ENCODE measurements at regions not wholly inside any gene's neighbourhood (a gene's known extent, or its start where the extent isn't known, plus 50 kb on each side); places are given as distances from the start of the nearest gene placed in this dataset.

DNA sequence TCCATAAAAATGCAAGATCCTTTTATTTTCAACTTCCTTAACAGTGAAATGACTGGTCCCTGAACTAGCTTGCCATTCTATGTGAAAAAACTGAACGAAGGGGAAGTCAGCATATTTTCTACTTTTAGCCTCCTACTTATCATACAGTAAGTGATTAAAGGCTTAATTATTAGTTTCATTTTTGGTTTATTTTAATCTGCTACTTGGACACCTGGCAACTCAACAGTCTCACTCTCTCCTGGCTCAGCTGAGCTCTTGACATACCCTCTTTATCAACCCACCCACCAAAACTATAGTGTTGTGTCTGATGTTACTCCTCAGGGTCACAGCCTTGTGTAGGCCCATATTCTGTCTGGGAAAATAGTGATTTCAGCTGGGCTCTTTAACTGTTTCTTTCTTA, 86.2 kb upstream of the CPXCR1 start:
- no peak for DNase-seq (ENCODE audit: unreplicated experiment)
- ChIA-PET CTCF (interaction anchor here (0.6 kb wide), 1 partner anchor 1010 kb away, joined by 4 read pairs; no protein-coding TSS in a partner anchor), POLR2A (no interaction called here)
- no peaks in the 10 kb centered on the region for H3K27me3 Mint-ChIP-seq (ENCODE audit: insufficient read depth, unreplicated experiment)
- no peaks in the 10 kb centered on the region for H3K36me3 Mint-ChIP-seq (ENCODE audit: insufficient read depth, unreplicated experiment)
- H3K4me3 Mint-ChIP-seq (ENCODE audit: unreplicated experiment) = no peak overlapping the region
- H3K9me3 Mint-ChIP-seq (ENCODE audit: unreplicated experiment) = no peaks in the 10 kb centered on the region
- TF ChIP-seq, protein P1, sequence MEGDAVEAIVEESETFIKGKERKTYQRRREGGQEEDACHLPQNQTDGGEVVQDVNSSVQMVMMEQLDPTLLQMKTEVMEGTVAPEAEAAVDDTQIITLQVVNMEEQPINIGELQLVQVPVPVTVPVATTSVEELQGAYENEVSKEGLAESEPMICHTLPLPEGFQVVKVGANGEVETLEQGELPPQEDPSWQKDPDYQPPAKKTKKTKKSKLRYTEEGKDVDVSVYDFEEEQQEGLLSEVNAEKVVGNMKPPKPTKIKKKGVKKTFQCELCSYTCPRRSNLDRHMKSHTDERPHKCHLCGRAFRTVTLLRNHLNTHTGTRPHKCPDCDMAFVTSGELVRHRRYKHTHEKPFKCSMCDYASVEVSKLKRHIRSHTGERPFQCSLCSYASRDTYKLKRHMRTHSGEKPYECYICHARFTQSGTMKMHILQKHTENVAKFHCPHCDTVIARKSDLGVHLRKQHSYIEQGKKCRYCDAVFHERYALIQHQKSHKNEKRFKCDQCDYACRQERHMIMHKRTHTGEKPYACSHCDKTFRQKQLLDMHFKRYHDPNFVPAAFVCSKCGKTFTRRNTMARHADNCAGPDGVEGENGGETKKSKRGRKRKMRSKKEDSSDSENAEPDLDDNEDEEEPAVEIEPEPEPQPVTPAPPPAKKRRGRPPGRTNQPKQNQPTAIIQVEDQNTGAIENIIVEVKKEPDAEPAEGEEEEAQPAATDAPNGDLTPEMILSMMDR (IDR thresholded peaks at IDR 0.05; ENCODE audit: unreplicated experiment) = no peak
- H3K27ac Mint-ChIP-seq (ENCODE audit: low read depth, unreplicated experiment) = no peak overlapping the region
- no TSS peak for BruUV-seq (replicated peaks)
- H3K4me1 Mint-ChIP-seq (ENCODE audit: insufficient read depth, unreplicated experiment) = no peaks in the 10 kb centered on the region
- intact Hi-C loops (cut with micrococcal nuclease) = no loop called here

DNA sequence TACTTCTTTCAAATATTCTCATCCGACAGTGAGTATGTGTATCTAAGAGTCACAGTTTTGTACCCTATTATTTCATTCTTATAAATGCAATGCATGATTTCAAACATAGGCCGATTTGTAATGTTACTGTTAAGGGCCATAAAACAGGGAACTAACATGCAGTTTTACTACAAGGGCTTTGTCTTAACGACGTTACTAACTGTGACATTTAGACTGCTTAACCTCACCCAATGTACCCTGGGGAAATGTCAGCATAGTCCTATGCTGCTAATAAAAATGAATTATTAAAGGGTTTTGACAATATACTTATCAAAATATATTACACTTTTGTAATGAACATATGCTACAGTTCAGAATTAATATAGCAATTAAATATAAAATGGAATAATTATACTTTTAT, 74.8 kb upstream of the CPXCR1 start:
- Mint-ChIP-seq H3K4me1 (ENCODE audit: insufficient read depth, unreplicated experiment) (no peaks in the 10 kb centered on the region), H3K27ac (ENCODE audit: low read depth, unreplicated experiment) (no peak overlapping the region), H3K9me3 (ENCODE audit: unreplicated experiment) (no peaks in the 10 kb centered on the region), H3K4me3 (ENCODE audit: unreplicated experiment) (no peak overlapping the region), H3K27me3 (ENCODE audit: insufficient read depth, unreplicated experiment) (no peaks in the 10 kb centered on the region), H3K36me3 (ENCODE audit: insufficient read depth, unreplicated experiment) (no peaks in the 10 kb centered on the region)
- POLR2A ChIA-PET = no interaction called here
- BruUV-seq (replicated peaks) = no TSS peak
- no peak for DNase-seq (ENCODE audit: unreplicated experiment)
- intact Hi-C loops (cut with micrococcal nuclease) = no loop called here
- TF ChIP-seq, protein P1 (IDR thresholded peaks at IDR 0.05; ENCODE audit: unreplicated experiment) = no peak
- CTCF ChIA-PET = no interaction called here

All from MCF 10A (cell line).